SIG-M5 (cell line): ENCODE measurements at regions not wholly inside any gene's neighbourhood (a gene's known extent, or its start where the extent isn't known, plus 50 kb on each side); places are given as distances from the start of the nearest gene placed in this dataset.

Source experiments
- DNase-seq: peaks from one replicate; lab custom pipeline; 2025; lab: John Stamatoyannopoulos, UW

- no peak for DNase-seq
Observed at GRCh38 chr20:40319741-40320516, 369.1 kb downstream of the MAFB start.

- no peak for DNase-seq
Observed at GRCh38 chr20:40319056-40319455, 370.0 kb downstream of the MAFB start.

- no peak for DNase-seq
Observed at GRCh38 chr20:40317156-40317790, 371.8 kb downstream of the MAFB start.

GRCh38 chr20:40314278-40314677 lies 374.8 kb downstream of the MAFB start:
- DNase-seq: no peak

GRCh38 chr20:40313730-40314129 lies 375.3 kb downstream of the MAFB start:
- no peak for DNase-seq

GRCh38 chr20:40309731-40310130 lies 379.3 kb downstream of the MAFB start:
- no peak for DNase-seq

- no peak for DNase-seq
Observed at GRCh38 chr20:40307997-40308396, 381.0 kb downstream of the MAFB start.

- DNase-seq: no peak
Observed at GRCh38 chr20:40307268-40307667, 381.8 kb downstream of the MAFB start.

- DNase-seq: no peak
Observed at GRCh38 chr20:40305303-40305702, 383.7 kb downstream of the MAFB start.

- DNase-seq: no peak
Observed at GRCh38 chr20:40304119-40304613, 384.9 kb downstream of the MAFB start.

GRCh38 chr20:40294747-40295146 lies 394.3 kb downstream of the MAFB start:
- no peak for DNase-seq

GRCh38 chr20:40294175-40294574 lies 394.9 kb downstream of the MAFB start:
- DNase-seq: no peak

GRCh38 chr20:40293740-40294139 lies 395.3 kb downstream of the MAFB start:
- DNase-seq: no peak

GRCh38 chr20:40291493-40292135 lies 397.4 kb downstream of the MAFB start:
- DNase-seq: no peak

GRCh38 chr20:40287683-40288082 lies 401.4 kb downstream of the MAFB start:
- no peak for DNase-seq

- no peak for DNase-seq
Observed at GRCh38 chr20:40286975-40287531, 402.0 kb downstream of the MAFB start.

- no peak for DNase-seq
Observed at GRCh38 chr20:40284611-40285010, 404.4 kb downstream of the MAFB start.

- DNase-seq: no peak
Observed at GRCh38 chr20:40283689-40284088, 405.3 kb downstream of the MAFB start.

GRCh38 chr20:40282941-40283340 lies 406.1 kb downstream of the MAFB start:
- no peak for DNase-seq

- DNase-seq: no peak
Observed at GRCh38 chr20:40282541-40282940, 406.5 kb downstream of the MAFB start.

- DNase-seq: no peak
Observed at GRCh38 chr20:40280616-40281015, 408.4 kb downstream of the MAFB start.

- DNase-seq: no peak
Observed at GRCh38 chr20:40279390-40279789, 409.6 kb downstream of the MAFB start.

GRCh38 chr20:40278673-40279072 lies 410.4 kb downstream of the MAFB start:
- DNase-seq: no peak
